HCT116 (cell line): ENCODE measurements at regions not wholly inside any gene's neighbourhood (a gene's known extent, or its start where the extent isn't known, plus 50 kb on each side); places are given as distances from the start of the nearest gene placed in this dataset.

Experiments used
- ATAC-seq: fragments of 200-7000 bp; cut with Tn5 transposase; 2 replicates; pipeline ENCODE4 v1.9.1; 2020; ENCODE audit warnings: mild to moderate bottlenecking, moderate library complexity
- BruUV-seq: library from RNA; stranded (reverse); fragments of 400-500 nt; replicated peaks from 2 replicates; lab custom pipeline; 2021; lab: Mats Ljungman, UMichigan
- CTCF ChIA-PET: fragments of 300-600 bp; sonication (Branson Sonifier 250); formaldehyde crosslinking; loops from one replicate; lab custom pipeline; 2021; ENCODE audit warnings: antibody characterized with exemption; lab: Charles Lee
- POLR2A ChIA-PET: fragments of 300-600, 350-600 bp; sonication (Branson Sonifier 250); formaldehyde crosslinking; loops from one replicate; lab custom pipeline; 2021; ENCODE audit warnings: antibody characterized with exemption; lab: Charles Lee
- RAD21 ChIA-PET, 2 experiments: fragments of 300-600 bp; sonication (Branson Sonifier 250); formaldehyde crosslinking; loops; one replicate each; lab custom pipeline; 2023; ENCODE audit warnings: low total read pairs in 2 of 2; ENCODE audit not compliant: uncharacterized antibody in 2 of 2, unreplicated experiment in 2 of 2, low non-redundant PET in 1 of 2; lab: Charles Lee
- DNase-seq: peaks from one replicate; pipeline ENCODE4 v3.0.0-alpha.2; 2010; ENCODE audit warnings: low read depth, low spot score
- H2AFZ ChIP-seq: fragments of 200-600 bp; shearing (Covaris generic), sonication (generic); 2 replicates; pipeline ENCODE4 v1.6.1; 2017; ENCODE audit warnings: low read depth, mixed run types, mixed read lengths, antibody characterized with exemption, low read length; ENCODE audit not compliant: poor library complexity, severe bottlenecking
- H3K27ac ChIP-seq: 2 replicates; pipeline ENCODE4 v1.5.1; 2012; ENCODE audit warnings: low read depth, low read length
- H3K27me3 ChIP-seq: fragments of 200-600 bp; sonication (generic); 2 replicates; pipeline ENCODE4 v1.6.1; 2016; ENCODE audit warnings: mixed run types, low read length, mixed read lengths; ENCODE audit not compliant: insufficient read depth
- H3K36me3 ChIP-seq, 2 experiments: fragments of 200-500 bp in 1 of 2; fragments of 200-600 bp in 1 of 2; sonication (Bioruptor generic) in 1 of 2; sonication (generic) in 1 of 2; 2 replicates each; pipeline versions ENCODE4 v1.5.1 to v1.6.1; 2014 to 2016; ENCODE audit warnings: low read length in 2 of 2, inconsistent platforms in 1 of 2, mixed read lengths in 1 of 2, mixed run types in 1 of 2; ENCODE audit not compliant: insufficient read depth in 2 of 2, control insufficient read depth in 1 of 2
- H3K4me1 ChIP-seq, 2 experiments: fragments of 200-600 bp in 1 of 2; sonication (generic) in 1 of 2; 2 replicates each; pipeline versions ENCODE4 v1.5.1 to v1.6.1; 2012 to 2017; ENCODE audit warnings: low read length in 2 of 2, inconsistent platforms in 1 of 2, mild to moderate bottlenecking in 1 of 2, mixed read lengths in 1 of 2, mixed run types in 1 of 2, moderate library complexity in 1 of 2; ENCODE audit not compliant: insufficient read depth in 2 of 2, control insufficient read depth in 1 of 2
- H3K4me2 ChIP-seq: fragments of 200-600 bp; sonication (generic); 2 replicates; pipeline ENCODE4 v1.6.1; 2017; ENCODE audit warnings: mixed run types, low read length, mixed read lengths
- H3K4me3 ChIP-seq, 2 experiments: fragments of 200-600 bp in 1 of 2; sonication (generic) in 1 of 2; replicated peaks in 1 of 2; 2 replicates each; pipeline ENCODE4 v1.5.1; 2011 to 2016; ENCODE audit warnings: low read length in 2 of 2, control low read depth in 1 of 2, low read depth in 1 of 2, mild to moderate bottlenecking in 1 of 2, mixed read lengths in 1 of 2, mixed run types in 1 of 2
- H3K79me2 ChIP-seq: fragments of 200-600 bp; sonication (generic); 2 replicates; pipeline ENCODE4 v1.6.1; 2017; ENCODE audit warnings: mild to moderate bottlenecking, mixed run types, low read length, moderate library complexity, mixed read lengths; ENCODE audit not compliant: insufficient read depth
- H3K9ac ChIP-seq: fragments of 200-600 bp; sonication (generic); 2 replicates; pipeline ENCODE4 v1.6.1; 2016; ENCODE audit warnings: low read length, mixed read lengths
- H3K9me2 ChIP-seq: fragments of 200-600 bp; sonication (generic), shearing (Covaris generic); 2 replicates; pipeline ENCODE4 v1.6.1; 2017; ENCODE audit warnings: mixed run types, mild to moderate bottlenecking, moderate library complexity; ENCODE audit not compliant: insufficient read depth
- H3K9me3 ChIP-seq, 2 experiments: fragments of 200-500 bp in 1 of 2; fragments of 200-600 bp in 1 of 2; sonication (Bioruptor generic) in 1 of 2; sonication (generic) in 1 of 2; 2 replicates each; pipeline ENCODE4 v1.6.1; 2014 to 2017; ENCODE audit warnings: low read length in 2 of 2, mixed read lengths in 2 of 2, inconsistent platforms in 1 of 2, low read depth in 1 of 2, mild to moderate bottlenecking in 1 of 2, mixed run types in 1 of 2, moderate library complexity in 1 of 2; ENCODE audit not compliant: control insufficient read depth in 1 of 2, insufficient read depth in 1 of 2
- H4K20me1 ChIP-seq: fragments of 200-600 bp; sonication (generic), shearing (Covaris generic); 2 replicates; pipeline ENCODE4 v1.6.1; 2017; ENCODE audit warnings: mixed run types, mild to moderate bottlenecking, moderate library complexity; ENCODE audit not compliant: insufficient read depth
- CEBPB ChIP-seq: IDR thresholded peaks from 2 replicates; pipeline ENCODE4 v1.6.1; 2012; ENCODE audit warnings: low read depth
- EGR1 ChIP-seq: IDR thresholded peaks from 2 replicates; pipeline ENCODE4 v1.6.1; 2012; ENCODE audit warnings: low read depth
- ELF1 ChIP-seq: IDR thresholded peaks from 2 replicates; pipeline ENCODE4 v1.6.1; 2012; ENCODE audit warnings: low read depth, borderline replicate concordance
- EZH2phosphoT487 ChIP-seq: fragments of 200-600 bp; IDR thresholded peaks from 2 replicates; pipeline ENCODE4 v1.6.1; 2018; ENCODE audit warnings: antibody characterized with exemption, borderline replicate concordance
- FOSL1 ChIP-seq: IDR thresholded peaks from 2 replicates; pipeline ENCODE4 v1.6.1; 2012; ENCODE audit warnings: low read depth
- JUND ChIP-seq: IDR thresholded peaks from 2 replicates; pipeline ENCODE4 v1.6.1; 2012
- POLR2A ChIP-seq: IDR thresholded peaks from 2 replicates; pipeline ENCODE4 v1.7.0; 2011; ENCODE audit warnings: borderline replicate concordance; ENCODE audit not compliant: insufficient read depth, insufficient read length; ENCODE audit errors: extremely low read depth
- POLR2AphosphoS5 ChIP-seq: IDR thresholded peaks from 2 replicates; pipeline ENCODE4 v1.6.1; 2011; ENCODE audit warnings: mild to moderate bottlenecking, low read depth, low read length, moderate library complexity
- RAD21 ChIP-seq: IDR thresholded peaks from 2 replicates; pipeline ENCODE4 v1.6.1; 2012; ENCODE audit warnings: low read depth, mild to moderate bottlenecking
- SP1 ChIP-seq: IDR thresholded peaks from 2 replicates; pipeline ENCODE4 v1.6.1; 2012; ENCODE audit warnings: low read depth
- intact Hi-C: fragments of 100-400 bp; cut with micrococcal nuclease; formaldehyde crosslinking; loops from 2 replicates; pipeline ENCODE4 v1.10.0; 2022
- TF ChIP-seq, protein P1 (sequence below): IDR thresholded peaks from 2 replicates; pipeline ENCODE4 v1.6.1; 2012
- TF ChIP-seq, protein P2 (sequence below): IDR thresholded peaks from 2 replicates; pipeline ENCODE4 v1.6.1; 2011; ENCODE audit warnings: mild to moderate bottlenecking, low read length, moderate library complexity; ENCODE audit not compliant: insufficient replicate concordance; ENCODE audit errors: extremely low read depth
- TF ChIP-seq, protein P3 (sequence below), 3 experiments: fragments of 200-600 bp in 1 of 3; sonication (generic) in 1 of 3; IDR thresholded peaks in 2 of 3; conservative IDR thresholded peaks in 1 of 3; 2 replicates each; pipeline ENCODE4 v1.5.1; 2012 to 2017; ENCODE audit warnings: low read depth in 2 of 3, low read length in 2 of 3, antibody characterized with exemption in 1 of 3, borderline replicate concordance in 1 of 3, control low read depth in 1 of 3, mild to moderate bottlenecking in 1 of 3, mixed read lengths in 1 of 3, mixed run types in 1 of 3, moderate library complexity in 1 of 3; ENCODE audit not compliant: insufficient read depth in 1 of 3

- POLR2A ChIA-PET, result no interaction called here
- RAD21 ChIA-PET, result no interaction called here
- Histone ChIP-seq H3K4me1 (no peaks in the 10 kb centered on the region), H3K4me2 (no peak overlapping the region), H3K27me3 (peaks cover 11% of the 10 kb centered on the region; the same call in 1 of the 2 replicates), H3K9ac (no peak overlapping the region), H3K9me3 (no peaks in the 10 kb centered on the region), H3K27ac (no peak overlapping the region), H3K79me2 (no peaks in the 10 kb centered on the region), H3K4me3 (no peak overlapping the region), H3K9me2 (no peaks in the 10 kb centered on the region), H3K36me3 (no peaks in the 10 kb centered on the region), H4K20me1 (no peaks in the 10 kb centered on the region), H2AFZ (no peak overlapping the region)
- DNase-seq (no peak), ATAC-seq (no peak)
- intact Hi-C loops, result no loop called here
- TF ChIP-seq JUND (no peak), POLR2A (no peak), ELF1 (no peak), SP1 (no peak), EZH2phosphoT487 (no peak), EGR1 (no peak), CEBPB (no peak), POLR2AphosphoS5 (no peak), FOSL1 (no peak), RAD21 (no peak)
- TF ChIP-seq, protein P1, sequence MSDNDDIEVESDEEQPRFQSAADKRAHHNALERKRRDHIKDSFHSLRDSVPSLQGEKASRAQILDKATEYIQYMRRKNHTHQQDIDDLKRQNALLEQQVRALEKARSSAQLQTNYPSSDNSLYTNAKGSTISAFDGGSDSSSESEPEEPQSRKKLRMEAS, result no peak
- CTCF ChIA-PET, result no interaction called here
- no TSS peak for BruUV-seq
These were observed 236.3 kb downstream of the OTOR start for GRCh38 chr20:16984481-16984880.

GRCh38 chr20:17003170-17003870 lies 223.5 kb upstream of the PCSK2 start:
- ATAC-seq, result no peak
- no TSS peak for BruUV-seq
- POLR2A ChIA-PET, result no interaction called here
- Histone ChIP-seq H3K4me1 (no peaks in the 10 kb centered on the region), H3K27ac (no peak overlapping the region), H3K9ac (no peak overlapping the region), H3K4me2 (no peak overlapping the region), H4K20me1 (no peaks in the 10 kb centered on the region; the same call in 1 of the 2 replicates), H3K9me2 (no peaks in the 10 kb centered on the region), H3K36me3 (no peaks in the 10 kb centered on the region), H3K4me3 (no peak overlapping the region), H3K9me3 (no peaks in the 10 kb centered on the region), H3K79me2 (no peaks in the 10 kb centered on the region), H2AFZ (no peak overlapping the region), H3K27me3 (peaks cover 18% of the 10 kb centered on the region; the same call in 1 of the 2 replicates)
- intact Hi-C loops, result no loop called here
- RAD21 ChIA-PET, result no interaction called here
- DNase-seq, result no peak
- CTCF ChIA-PET, result no interaction called here
- TF ChIP-seq, protein P2, sequence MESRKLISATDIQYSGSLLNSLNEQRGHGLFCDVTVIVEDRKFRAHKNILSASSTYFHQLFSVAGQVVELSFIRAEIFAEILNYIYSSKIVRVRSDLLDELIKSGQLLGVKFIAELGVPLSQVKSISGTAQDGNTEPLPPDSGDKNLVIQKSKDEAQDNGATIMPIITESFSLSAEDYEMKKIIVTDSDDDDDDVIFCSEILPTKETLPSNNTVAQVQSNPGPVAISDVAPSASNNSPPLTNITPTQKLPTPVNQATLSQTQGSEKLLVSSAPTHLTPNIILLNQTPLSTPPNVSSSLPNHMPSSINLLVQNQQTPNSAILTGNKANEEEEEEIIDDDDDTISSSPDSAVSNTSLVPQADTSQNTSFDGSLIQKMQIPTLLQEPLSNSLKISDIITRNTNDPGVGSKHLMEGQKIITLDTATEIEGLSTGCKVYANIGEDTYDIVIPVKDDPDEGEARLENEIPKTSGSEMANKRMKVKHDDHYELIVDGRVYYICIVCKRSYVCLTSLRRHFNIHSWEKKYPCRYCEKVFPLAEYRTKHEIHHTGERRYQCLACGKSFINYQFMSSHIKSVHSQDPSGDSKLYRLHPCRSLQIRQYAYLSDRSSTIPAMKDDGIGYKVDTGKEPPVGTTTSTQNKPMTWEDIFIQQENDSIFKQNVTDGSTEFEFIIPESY, result no peak
- TF ChIP-seq, protein P3, sequence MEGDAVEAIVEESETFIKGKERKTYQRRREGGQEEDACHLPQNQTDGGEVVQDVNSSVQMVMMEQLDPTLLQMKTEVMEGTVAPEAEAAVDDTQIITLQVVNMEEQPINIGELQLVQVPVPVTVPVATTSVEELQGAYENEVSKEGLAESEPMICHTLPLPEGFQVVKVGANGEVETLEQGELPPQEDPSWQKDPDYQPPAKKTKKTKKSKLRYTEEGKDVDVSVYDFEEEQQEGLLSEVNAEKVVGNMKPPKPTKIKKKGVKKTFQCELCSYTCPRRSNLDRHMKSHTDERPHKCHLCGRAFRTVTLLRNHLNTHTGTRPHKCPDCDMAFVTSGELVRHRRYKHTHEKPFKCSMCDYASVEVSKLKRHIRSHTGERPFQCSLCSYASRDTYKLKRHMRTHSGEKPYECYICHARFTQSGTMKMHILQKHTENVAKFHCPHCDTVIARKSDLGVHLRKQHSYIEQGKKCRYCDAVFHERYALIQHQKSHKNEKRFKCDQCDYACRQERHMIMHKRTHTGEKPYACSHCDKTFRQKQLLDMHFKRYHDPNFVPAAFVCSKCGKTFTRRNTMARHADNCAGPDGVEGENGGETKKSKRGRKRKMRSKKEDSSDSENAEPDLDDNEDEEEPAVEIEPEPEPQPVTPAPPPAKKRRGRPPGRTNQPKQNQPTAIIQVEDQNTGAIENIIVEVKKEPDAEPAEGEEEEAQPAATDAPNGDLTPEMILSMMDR (IDR thresholded peaks at IDR 0.05 in 2 of 3, conservative IDR thresholded peaks at IDR 0.05 in 1 of 3; ENCODE audit: borderline replicate concordance in 1 of 3, insufficient read depth in 1 of 3, low read depth in 2 of 3, low read length in 2 of 3), result no peak
